Right lobe of liver (tissue), 6 donors: ENCODE measurements at regions not wholly inside any gene's neighbourhood (a gene's known extent, or its start where the extent isn't known, plus 50 kb on each side); places are given as distances from the start of the nearest gene placed in this dataset.
"Not testable (repeated sequence)": the region's sequence is repeated elsewhere in the genome, so short reads cannot be mapped to it uniquely, and the experiment has no call there.

ENCODE experiments used
- ATAC-seq, 4 donors: fragments of 200-7000 bp; cut with Tn5 transposase; one replicate each; pipeline ENCODE4 v1.9.1; 2020; ENCODE audit warnings: mild to moderate bottlenecking in 4 of 4, moderate library complexity in 4 of 4
- DNase-seq, 3 donors: peaks; one replicate each; pipeline ENCODE4 v3.0.0-alpha.2; 2020
- H3K27ac ChIP-seq, 3 donors: fragments of 200-600 bp; one replicate each; pipeline ENCODE4 v1.8.0; 2022
- H3K27me3 ChIP-seq, 2 donors: fragments of 200-600 bp; one replicate each; pipeline ENCODE4 v1.8.0; 2022
- H3K36me3 ChIP-seq, 4 donors: fragments of 200-600 bp; sonication (generic) in 1 of 4; one replicate each; pipeline versions ENCODE4 v1.5.1 to v1.8.0; 2017 to 2022; ENCODE audit warnings: control low read depth in 1 of 4
- H3K4me1 ChIP-seq, 4 donors: fragments of 200-600 bp; sonication (generic) in 1 of 4; one replicate each; pipeline versions ENCODE4 v1.5.1 to v1.8.0; 2017 to 2022; ENCODE audit warnings: control low read depth in 1 of 4
- H3K4me3 ChIP-seq, 3 donors: fragments of 200-600 bp; one replicate each; pipeline ENCODE4 v1.8.0; 2022
- H3K9me3 ChIP-seq, 4 donors: fragments of 200-600 bp; sonication (generic) in 1 of 4; one replicate each; pipeline versions ENCODE4 v1.5.1 to v1.8.0; 2017 to 2022; ENCODE audit warnings: control low read depth in 1 of 4
- CTCF ChIP-seq, 4 donors: fragments of 200-600 bp in 3 of 4; fragments of 450-650 bp in 1 of 4; IDR thresholded peaks; one replicate each; pipeline versions ENCODE4 v1.5.1 to v1.8.0; 2016 to 2022; ENCODE audit warnings: antibody characterized with exemption in 4 of 4, mild to moderate bottlenecking in 2 of 4
- POLR2A ChIP-seq: fragments of 450-650 bp; IDR thresholded peaks from one replicate; pipeline ENCODE4 v1.6.1; 2017; ENCODE audit warnings: antibody characterized with exemption, mild to moderate bottlenecking
- WGBS: methylation state at CpG from one replicate; pipeline ENCODE4 v1.1.6; 2018; ENCODE audit warnings: low coverage, low lambda C conversion rate; ENCODE audit not compliant: insufficient coverage; ENCODE audit errors: missing lambda C conversion rate; 5-methylcytosine and 5-hydroxymethylcytosine counted together
- intact Hi-C, 2 donors: fragments of 100-400 bp; cut with DNase I; formaldehyde crosslinking; loops; one replicate each; pipeline versions ENCODE4 v1.11.2 to v1.14.1; 2022
- donor health status: DM: no; HTN: yes; CAD: no.
- donor health status: DM: no; HTN: no; CAD: no.
- donor health status: DM: no; HTN: no; CAD: no.
- donor health status: DM: no; HTN: yes; CAD: no.
- donor health status: DM: no; HTN: yes; CAD: no.

DNA sequence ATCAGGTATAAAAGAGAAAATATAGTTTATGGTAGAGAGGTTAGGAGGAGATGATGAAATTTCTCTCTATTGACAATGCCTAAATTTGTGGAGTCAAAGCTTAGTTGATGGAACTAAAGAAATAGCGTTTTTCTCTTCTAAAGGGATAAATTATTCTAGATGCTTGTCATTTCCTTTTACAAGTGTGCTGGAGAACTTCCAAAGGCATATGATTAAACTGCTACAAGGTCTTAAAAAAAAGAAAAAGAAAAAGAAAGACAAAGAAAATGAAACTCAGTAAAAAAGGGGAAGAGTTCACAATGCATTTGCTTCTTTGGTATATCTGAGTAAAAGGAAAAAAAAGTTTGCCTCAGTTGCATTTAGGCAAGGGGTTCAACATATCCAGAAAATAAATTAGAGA lies 499.8 kb upstream of the PTCHD4 start:
- Histone ChIP-seq H3K27ac (no peak overlapping the region), H3K9me3 (no peaks in the 10 kb centered on the region), H3K36me3 (no peaks in the 10 kb centered on the region), H3K27me3 (no peaks in the 10 kb centered on the region), H3K4me1 (no peaks in the 10 kb centered on the region), H3K4me3 (no peak overlapping the region)
- no peak for DNase-seq
- 22% methylated on average over 1 of the region's 1 CpG for WGBS
- TF ChIP-seq CTCF (IDR thresholded peaks at IDR 0.05), result no peak
- TF ChIP-seq POLR2A, result no peak
- ATAC-seq, result no peak
- intact Hi-C loops, result no loop called here

GRCh38 chr6:48606618-48607017 lies 495.6 kb upstream of the PTCHD4 start:
- ATAC-seq (no peak), DNase-seq (no peak)
- no peaks in the 10 kb centered on the region for H3K27me3 ChIP-seq
- no peaks in the 10 kb centered on the region for H3K4me1 ChIP-seq
- no peaks in the 10 kb centered on the region for H3K36me3 ChIP-seq
- no peak for TF ChIP-seq POLR2A
- TF ChIP-seq CTCF (IDR thresholded peaks at IDR 0.05), result no peak
- H3K9me3 ChIP-seq, result no peaks in the 10 kb centered on the region
- no peak overlapping the region for H3K4me3 ChIP-seq
- H3K27ac ChIP-seq, result no peak overlapping the region
- intact Hi-C loops, result no loop called here

GRCh38 chr6:48597951-48598350 lies 487.0 kb upstream of the PTCHD4 start:
- Histone ChIP-seq H3K27me3 (no peaks in the 10 kb centered on the region), H3K9me3 (no peaks in the 10 kb centered on the region), H3K27ac (no peak overlapping the region), H3K4me3 (no peak overlapping the region), H3K36me3 (no peaks in the 10 kb centered on the region), H3K4me1 (no peaks in the 10 kb centered on the region)
- no peak for ATAC-seq
- intact Hi-C loops, result no loop called here
- no peak for TF ChIP-seq CTCF (IDR thresholded peaks at IDR 0.05)
- no peak for TF ChIP-seq POLR2A
- WGBS, result 63% methylated on average over 3 of the region's 3 CpGs
- DNase-seq, result no peak

- no peaks in the 10 kb centered on the region for H3K9me3 ChIP-seq
- TF ChIP-seq POLR2A (no peak), CTCF (IDR thresholded peaks at IDR 0.05) (no peak)
- H3K4me3 ChIP-seq, result no peak overlapping the region
- DNase-seq (no peak), ATAC-seq (no peak)
- intact Hi-C loops, result no loop called here
- H3K4me1 ChIP-seq, result no peaks in the 10 kb centered on the region
- H3K36me3 ChIP-seq, result no peaks in the 10 kb centered on the region
- no peak overlapping the region for H3K27ac ChIP-seq
- no peaks in the 10 kb centered on the region for H3K27me3 ChIP-seq
These were observed 485.8 kb upstream of the PTCHD4 start for GRCh38 chr6:48596830-48597229.

DNA sequence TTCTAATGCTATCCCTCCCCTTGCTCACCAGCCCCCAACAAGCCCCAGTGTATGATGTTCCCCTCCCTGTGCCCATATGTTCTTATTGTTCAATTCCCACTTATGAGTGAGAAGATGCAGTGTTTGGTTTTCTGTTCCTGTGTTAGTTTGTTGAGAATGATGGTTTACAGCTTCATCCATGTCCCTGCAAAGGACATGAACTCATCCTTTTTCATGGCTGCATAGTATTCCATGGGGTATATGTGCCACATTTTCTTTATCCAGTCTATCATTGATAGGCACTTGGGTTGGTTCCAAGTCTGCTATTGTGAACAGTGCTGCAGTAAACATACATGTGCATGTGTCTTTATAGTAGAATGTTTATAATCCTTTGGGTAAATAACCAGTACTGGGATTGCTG lies 480.2 kb upstream of the PTCHD4 start:
- DNase-seq, H3K4me1 ChIP-seq, H3K4me3 ChIP-seq, H3K27me3 ChIP-seq, H3K9me3 ChIP-seq, H3K27ac ChIP-seq, ATAC-seq, H3K36me3 ChIP-seq, intact Hi-C loops: not testable (repeated sequence)
